Right lobe of liver (tissue), 6 donors: ENCODE measurements at regions not wholly inside any gene's neighbourhood (a gene's known extent, or its start where the extent isn't known, plus 50 kb on each side); places are given as distances from the start of the nearest gene placed in this dataset.

ENCODE experiments used
- ATAC-seq, 4 donors: fragments of 200-7000 bp; cut with Tn5 transposase; one replicate each; pipeline ENCODE4 v1.9.1; 2020; ENCODE audit warnings: mild to moderate bottlenecking in 4 of 4, moderate library complexity in 4 of 4
- DNase-seq, 3 donors: peaks; one replicate each; pipeline ENCODE4 v3.0.0-alpha.2; 2020
- H3K27ac ChIP-seq, 3 donors: fragments of 200-600 bp; one replicate each; pipeline ENCODE4 v1.8.0; 2022
- H3K27me3 ChIP-seq, 2 donors: fragments of 200-600 bp; one replicate each; pipeline ENCODE4 v1.8.0; 2022
- H3K36me3 ChIP-seq, 4 donors: fragments of 200-600 bp; sonication (generic) in 1 of 4; one replicate each; pipeline versions ENCODE4 v1.5.1 to v1.8.0; 2017 to 2022; ENCODE audit warnings: control low read depth in 1 of 4
- H3K4me1 ChIP-seq, 4 donors: fragments of 200-600 bp; sonication (generic) in 1 of 4; one replicate each; pipeline versions ENCODE4 v1.5.1 to v1.8.0; 2017 to 2022; ENCODE audit warnings: control low read depth in 1 of 4
- H3K4me3 ChIP-seq, 3 donors: fragments of 200-600 bp; one replicate each; pipeline ENCODE4 v1.8.0; 2022
- H3K9me3 ChIP-seq, 4 donors: fragments of 200-600 bp; sonication (generic) in 1 of 4; one replicate each; pipeline versions ENCODE4 v1.5.1 to v1.8.0; 2017 to 2022; ENCODE audit warnings: control low read depth in 1 of 4
- POLR2A ChIP-seq: fragments of 450-650 bp; IDR thresholded peaks from one replicate; pipeline ENCODE4 v1.6.1; 2017; ENCODE audit warnings: antibody characterized with exemption, mild to moderate bottlenecking
- WGBS: methylation state at CpG from one replicate; pipeline ENCODE4 v1.1.6; 2018; ENCODE audit warnings: low coverage, low lambda C conversion rate; ENCODE audit not compliant: insufficient coverage; ENCODE audit errors: missing lambda C conversion rate; 5-methylcytosine and 5-hydroxymethylcytosine counted together
- intact Hi-C, 2 donors: fragments of 100-400 bp; cut with DNase I; formaldehyde crosslinking; loops; one replicate each; pipeline versions ENCODE4 v1.11.2 to v1.14.1; 2022
- TF ChIP-seq, protein P1 (sequence below), 4 donors: fragments of 200-600 bp in 3 of 4; fragments of 450-650 bp in 1 of 4; IDR thresholded peaks; one replicate each; pipeline versions ENCODE4 v1.5.1 to v1.8.0; 2016 to 2022; ENCODE audit warnings: antibody characterized with exemption in 4 of 4, mild to moderate bottlenecking in 2 of 4
- donor health status: DM: no; HTN: yes; CAD: no.
- donor health status: DM: no; HTN: no; CAD: no.
- donor health status: DM: no; HTN: no; CAD: no.
- donor health status: DM: no; HTN: yes; CAD: no.
- donor health status: DM: no; HTN: yes; CAD: no.

- intact Hi-C loops: no loop called here
- H3K27me3 ChIP-seq: no peaks in the 10 kb centered on the region
- peak overlapping the region; percentile 43 to 88 (median 60) for H3K27ac ChIP-seq
- TF ChIP-seq, protein P1, sequence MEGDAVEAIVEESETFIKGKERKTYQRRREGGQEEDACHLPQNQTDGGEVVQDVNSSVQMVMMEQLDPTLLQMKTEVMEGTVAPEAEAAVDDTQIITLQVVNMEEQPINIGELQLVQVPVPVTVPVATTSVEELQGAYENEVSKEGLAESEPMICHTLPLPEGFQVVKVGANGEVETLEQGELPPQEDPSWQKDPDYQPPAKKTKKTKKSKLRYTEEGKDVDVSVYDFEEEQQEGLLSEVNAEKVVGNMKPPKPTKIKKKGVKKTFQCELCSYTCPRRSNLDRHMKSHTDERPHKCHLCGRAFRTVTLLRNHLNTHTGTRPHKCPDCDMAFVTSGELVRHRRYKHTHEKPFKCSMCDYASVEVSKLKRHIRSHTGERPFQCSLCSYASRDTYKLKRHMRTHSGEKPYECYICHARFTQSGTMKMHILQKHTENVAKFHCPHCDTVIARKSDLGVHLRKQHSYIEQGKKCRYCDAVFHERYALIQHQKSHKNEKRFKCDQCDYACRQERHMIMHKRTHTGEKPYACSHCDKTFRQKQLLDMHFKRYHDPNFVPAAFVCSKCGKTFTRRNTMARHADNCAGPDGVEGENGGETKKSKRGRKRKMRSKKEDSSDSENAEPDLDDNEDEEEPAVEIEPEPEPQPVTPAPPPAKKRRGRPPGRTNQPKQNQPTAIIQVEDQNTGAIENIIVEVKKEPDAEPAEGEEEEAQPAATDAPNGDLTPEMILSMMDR (IDR thresholded peaks at IDR 0.05): no peak
- TF ChIP-seq POLR2A: no peak
- H3K36me3 ChIP-seq: no peaks in the 10 kb centered on the region
- H3K4me1 ChIP-seq: peaks cover 0 to 22% (median 7%) of the 10 kb centered on the region in 4 donors
- ATAC-seq (peak; percentile 78 to 88 (median 80)), DNase-seq (peak; percentile 57 to 87 (median 85))
- 7% methylated on average over 7 of the region's 16 CpGs for WGBS
- H3K4me3 ChIP-seq: no peak overlapping the region
- no peaks in the 10 kb centered on the region for H3K9me3 ChIP-seq
These were observed 92.7 kb upstream of the AFDN start for GRCh38 chr6:167733740-167734661.

DNA sequence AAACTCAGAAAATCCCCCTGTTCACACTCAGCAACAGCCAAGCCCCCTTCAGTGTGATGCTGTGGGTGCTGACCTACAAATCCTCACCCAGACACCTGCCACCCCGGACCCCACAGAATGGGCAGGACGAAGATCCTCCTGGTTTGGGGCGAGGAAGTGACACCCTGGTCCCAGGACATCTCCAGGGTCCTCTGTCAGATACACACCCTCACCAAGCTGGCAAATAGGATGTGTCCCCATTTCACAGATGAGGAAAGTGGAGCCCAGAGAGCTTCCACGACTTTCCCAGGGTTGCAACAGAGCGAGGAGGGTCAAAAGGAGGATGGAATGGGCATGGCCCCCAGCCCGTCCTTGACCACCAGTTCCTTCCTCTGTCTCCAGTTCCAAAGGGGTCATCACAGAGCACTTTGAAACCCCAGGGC lies 92.0 kb upstream of the AFDN start:
- DNase-seq (no peak), ATAC-seq (peak in 1 of 4 donors; percentile 4)
- Histone ChIP-seq H3K27ac (peak overlapping the region; percentile 43 to 88 (median 60)), H3K27me3 (no peaks in the 10 kb centered on the region), H3K36me3 (no peaks in the 10 kb centered on the region), H3K9me3 (no peaks in the 10 kb centered on the region), H3K4me1 (peaks cover 0 to 22% (median 7%) of the 10 kb centered on the region in 4 donors), H3K4me3 (no peak overlapping the region)
- 100% methylated on average over 2 of the region's 6 CpGs for WGBS
- intact Hi-C loops: no loop called here
- TF ChIP-seq, protein P1 (IDR thresholded peaks at IDR 0.05): no peak
- no peak for TF ChIP-seq POLR2A

DNA sequence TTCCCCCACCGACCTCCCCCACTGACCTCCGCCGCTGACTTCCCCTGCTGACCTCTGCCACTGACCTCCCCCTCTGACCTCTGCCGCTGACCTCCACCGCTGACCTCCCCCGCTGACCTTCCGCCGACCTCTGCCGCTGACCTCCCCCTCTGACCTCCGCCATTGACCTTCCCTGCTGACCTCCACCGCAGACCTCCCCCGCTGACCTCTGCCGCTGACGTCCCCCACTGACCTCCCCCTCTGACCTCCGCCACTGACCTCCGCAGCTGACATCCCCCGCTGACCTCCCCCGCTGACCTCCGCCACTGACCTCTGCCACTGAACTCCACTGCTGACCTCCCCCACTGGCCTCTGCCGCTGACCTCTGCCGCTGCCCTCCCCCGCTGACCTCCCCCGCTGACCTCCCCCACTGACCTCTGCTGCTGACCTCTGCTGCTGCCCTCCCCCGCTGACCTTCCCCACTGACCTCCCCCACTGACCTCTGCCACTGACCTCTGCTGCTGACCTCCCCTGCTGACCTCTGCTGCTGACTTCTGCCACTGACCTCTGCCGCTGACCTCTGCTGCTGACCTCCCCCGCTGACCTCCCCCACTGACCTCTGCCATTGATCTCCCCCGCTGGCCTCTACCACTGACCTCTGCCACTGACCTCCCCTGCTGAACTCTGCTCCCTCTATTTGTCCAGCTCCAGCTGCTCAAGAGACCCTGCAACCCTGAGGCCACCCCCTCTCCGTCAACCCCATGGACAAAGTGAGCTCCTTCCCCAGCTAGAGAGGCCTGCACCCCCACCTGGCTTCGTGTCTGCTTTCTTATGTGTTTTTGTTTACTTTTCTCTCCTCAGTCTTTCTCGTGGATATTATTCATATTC lies 91.4 kb upstream of the AFDN start:
- peak; percentile 72 to 91 (median 89) for DNase-seq
- no peak for TF ChIP-seq POLR2A
- TF ChIP-seq, protein P1 (IDR thresholded peaks at IDR 0.05): no peak

DNA sequence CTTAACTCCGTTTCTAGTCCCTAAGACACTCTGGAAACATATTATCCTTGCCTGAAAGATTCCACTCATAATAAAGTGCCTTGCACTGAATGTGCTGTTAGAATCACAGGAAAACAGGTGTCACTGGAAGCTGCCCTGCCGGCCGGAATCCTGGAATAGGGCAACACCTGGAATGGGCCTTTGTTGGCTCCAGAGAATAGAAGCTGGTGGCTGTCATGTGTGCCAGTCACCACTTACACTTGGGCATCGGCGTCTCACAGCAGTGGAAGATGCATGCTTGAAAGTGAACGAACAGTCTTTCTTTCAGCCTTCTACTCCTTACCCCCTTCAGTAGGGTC lies 90.8 kb upstream of the AFDN start:
- 70% methylated on average over 6 of the region's 6 CpGs for WGBS
- Histone ChIP-seq H3K27ac (peak overlapping the region in 1 of 3 donors; percentile 43), H3K4me1 (peaks cover 0 to 22% (median 7%) of the 10 kb centered on the region in 4 donors), H3K27me3 (no peaks in the 10 kb centered on the region), H3K9me3 (no peaks in the 10 kb centered on the region), H3K4me3 (no peak overlapping the region), H3K36me3 (no peaks in the 10 kb centered on the region)
- peak in 2 of 3 donors; percentile 51 to 52 for DNase-seq
- ATAC-seq: peak in 2 of 4 donors; percentile 2 to 6
- TF ChIP-seq, protein P1 (IDR thresholded peaks at IDR 0.05): no peak
- no peak for TF ChIP-seq POLR2A
- intact Hi-C loops: no loop called here

More for the DNA sequence above, 91.4 kb upstream of the AFDN start:
- H3K27me3 ChIP-seq: no peaks in the 10 kb centered on the region
- no peaks in the 10 kb centered on the region for H3K36me3 ChIP-seq
- H3K4me1 ChIP-seq: peaks cover 0 to 22% (median 7%) of the 10 kb centered on the region in 4 donors
- peak; percentile 72 to 81 (median 76) for ATAC-seq
- intact Hi-C loops: no loop called here
- H3K4me3 ChIP-seq: no peak overlapping the region
- peak overlapping the region in 1 of 3 donors; percentile 43 for H3K27ac ChIP-seq
- H3K9me3 ChIP-seq: no peaks in the 10 kb centered on the region
- 34% methylated on average over 28 of the region's 30 CpGs for WGBS
